GM18873 (cell line): ENCODE measurements at regions not wholly inside any gene's neighbourhood (a gene's known extent, or its start where the extent isn't known, plus 50 kb on each side); places are given as distances from the start of the nearest gene placed in this dataset.

Experiments
- ATAC-seq: cut with Tn5 transposase; IDR thresholded peaks from one replicate; pipeline ENCODE4 v1.9.1; 2021; ENCODE audit warnings: mild to moderate bottlenecking, moderate library complexity, moderate number of reproducible peaks; ENCODE audit not compliant: unreplicated experiment, low FRiP score

DNA sequence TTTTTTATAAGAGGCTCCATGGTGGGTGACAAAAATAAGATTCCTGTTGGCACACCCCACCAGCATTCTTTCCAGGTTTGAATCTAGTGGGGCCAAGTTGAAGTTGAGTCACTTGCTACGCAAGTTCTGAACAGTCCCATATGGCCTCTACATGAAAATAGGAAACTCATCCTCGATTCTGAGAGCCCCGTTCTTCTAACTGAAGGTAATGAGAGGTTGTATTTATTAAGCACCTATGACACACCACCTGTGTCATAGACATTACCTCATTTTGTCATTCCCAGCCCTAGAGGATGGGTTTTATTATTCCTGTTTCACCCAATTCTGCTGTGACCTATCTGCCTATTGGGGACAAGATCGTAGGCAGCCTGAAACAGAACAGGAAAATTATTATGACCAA lies 131.7 kb downstream of the ACTL7B start:
- ATAC-seq, result no peak

DNA sequence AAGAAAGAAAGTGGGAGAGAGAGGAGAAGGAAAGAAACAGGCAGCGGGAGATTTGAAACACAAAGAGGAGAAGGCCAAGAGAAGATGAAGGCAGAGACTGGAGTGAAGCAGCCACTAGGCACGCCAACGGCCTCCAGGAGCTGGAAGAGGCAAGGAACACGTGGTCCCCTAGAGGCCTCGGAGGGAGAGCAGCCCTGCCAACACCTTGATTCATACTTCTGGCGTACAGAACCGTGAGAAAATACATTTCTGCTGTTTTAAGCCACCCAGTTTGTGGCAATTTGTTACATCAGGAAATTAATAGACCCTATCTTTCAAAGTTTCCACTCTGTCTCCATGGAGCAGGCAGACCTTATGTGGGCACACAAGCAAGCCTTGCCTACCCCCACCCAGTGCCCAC lies 133.4 kb downstream of the ACTL7B start:
- no peak for ATAC-seq

GRCh38 chr9:108720191-108720642 lies 135.6 kb downstream of the ACTL7B start:
- no peak for ATAC-seq

DNA sequence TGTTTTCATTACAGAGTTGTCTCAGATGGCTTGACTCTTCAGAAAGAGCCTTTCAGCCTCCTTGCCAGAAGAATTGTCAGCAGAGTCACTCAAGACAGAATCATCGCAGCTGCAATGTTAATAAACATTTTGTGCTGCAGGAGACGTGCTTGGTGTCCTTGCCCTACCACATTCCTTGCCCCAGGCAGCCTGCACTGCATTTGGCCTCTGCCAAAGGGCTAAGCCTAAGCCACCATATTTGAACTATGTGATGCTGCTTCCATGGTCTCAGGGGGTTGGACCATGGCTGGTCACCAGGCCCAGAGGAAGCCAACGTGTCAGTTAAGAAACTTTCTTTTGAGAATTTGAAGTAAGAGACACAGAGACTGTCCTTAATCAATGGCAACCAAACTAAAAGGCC lies 145.4 kb downstream of the ACTL7B start:
- ATAC-seq, result no peak

- no peak for ATAC-seq
These were observed 145.8 kb downstream of the ACTL7B start for GRCh38 chr9:108709997-108710396.

DNA sequence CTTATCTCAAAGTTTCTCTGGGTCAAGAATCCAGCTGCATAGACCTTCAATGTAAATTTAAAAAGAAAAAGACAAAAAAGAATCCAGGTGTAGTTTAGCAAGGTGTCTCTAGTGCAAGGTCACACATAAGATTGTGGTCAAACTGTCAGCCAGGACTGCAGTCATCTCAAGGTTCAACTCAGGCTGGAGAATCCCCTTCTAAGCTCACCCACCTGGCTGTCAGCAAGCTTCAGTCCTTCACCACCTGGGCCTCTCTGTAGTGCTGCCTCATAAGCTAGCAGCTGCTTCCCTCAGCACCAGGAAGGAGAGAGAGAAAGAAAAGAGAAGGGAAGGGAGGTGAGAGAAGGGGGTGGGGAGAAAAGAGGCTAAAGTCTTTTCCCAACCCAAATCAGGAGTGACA lies 146.7 kb downstream of the ACTL7B start:
- no peak for ATAC-seq

DNA sequence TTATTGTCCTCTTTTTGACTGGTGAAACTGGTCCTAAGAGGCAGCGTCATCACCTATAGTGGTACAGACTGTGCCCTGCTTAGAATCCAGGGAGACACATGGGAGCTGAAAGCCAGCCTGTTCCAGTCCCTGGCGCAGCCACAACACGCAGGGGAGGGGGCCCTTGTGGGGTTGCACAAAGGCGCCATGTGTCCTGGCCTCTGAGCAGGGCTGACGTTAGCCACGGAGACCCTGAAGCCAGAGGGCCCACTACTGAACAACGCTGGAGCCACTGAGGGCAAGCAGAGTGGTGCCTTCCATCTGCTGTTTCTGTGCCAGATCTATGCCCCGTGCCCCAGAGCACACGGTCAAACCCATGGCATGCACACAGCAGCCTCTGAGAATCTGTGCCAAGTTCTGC lies 147.3 kb downstream of the ACTL7B start:
- no peak for ATAC-seq

GRCh38 chr9:108707120-108707519 lies 148.7 kb downstream of the ACTL7B start:
- no peak for ATAC-seq

DNA sequence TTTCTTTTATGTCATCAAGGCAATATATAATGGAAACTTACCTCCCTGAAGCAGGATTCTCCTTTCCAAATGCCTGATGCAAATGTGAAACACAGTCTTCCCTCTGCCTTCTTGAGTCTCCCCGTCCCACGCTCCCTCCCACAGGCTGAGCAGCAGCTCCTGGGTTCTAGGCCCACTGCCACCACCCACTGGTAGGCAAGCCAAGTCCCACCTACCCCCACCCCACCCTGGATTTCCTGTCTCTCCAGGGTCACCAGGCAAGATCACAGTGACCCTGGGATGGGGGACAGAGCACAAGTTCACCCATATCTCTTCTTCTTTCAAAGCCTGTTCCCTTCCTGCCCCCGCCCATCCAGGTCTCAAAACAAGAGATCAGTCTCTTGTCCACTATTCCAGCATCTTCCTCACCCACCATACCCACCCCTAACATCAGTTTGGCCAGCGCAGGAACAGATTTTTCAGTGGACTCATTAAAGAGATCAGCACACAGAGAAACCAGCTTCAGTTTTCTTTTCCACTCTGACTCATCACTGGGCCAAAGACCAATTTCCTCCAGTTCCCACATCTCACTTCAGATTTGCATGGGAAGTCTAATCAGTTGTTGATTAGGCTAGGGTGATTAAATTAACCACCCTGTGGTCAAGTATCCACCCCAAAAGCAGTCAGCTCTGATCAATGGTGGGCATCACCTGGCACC lies 151.5 kb downstream of the ACTL7B start:
- no peak for ATAC-seq

DNA sequence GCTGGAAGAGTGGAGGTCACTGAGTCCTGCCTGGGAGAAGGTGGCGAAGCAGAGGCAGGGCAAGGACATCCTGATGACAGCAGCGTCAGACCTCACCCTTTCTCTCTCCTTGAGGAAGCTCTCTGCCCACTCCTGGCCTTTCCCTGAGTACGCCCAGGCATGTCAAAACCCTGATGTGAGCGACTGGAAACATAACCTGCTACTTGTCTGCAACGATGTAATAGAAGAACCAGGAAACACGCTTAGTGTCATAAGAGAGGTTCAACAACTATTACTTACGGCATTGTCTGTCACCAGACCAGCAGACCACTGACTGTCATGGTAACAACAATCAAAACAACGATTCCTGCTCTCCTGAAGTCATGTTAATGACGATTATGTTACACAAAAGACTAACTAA lies 152.4 kb downstream of the ACTL7B start:
- no peak for ATAC-seq

DNA sequence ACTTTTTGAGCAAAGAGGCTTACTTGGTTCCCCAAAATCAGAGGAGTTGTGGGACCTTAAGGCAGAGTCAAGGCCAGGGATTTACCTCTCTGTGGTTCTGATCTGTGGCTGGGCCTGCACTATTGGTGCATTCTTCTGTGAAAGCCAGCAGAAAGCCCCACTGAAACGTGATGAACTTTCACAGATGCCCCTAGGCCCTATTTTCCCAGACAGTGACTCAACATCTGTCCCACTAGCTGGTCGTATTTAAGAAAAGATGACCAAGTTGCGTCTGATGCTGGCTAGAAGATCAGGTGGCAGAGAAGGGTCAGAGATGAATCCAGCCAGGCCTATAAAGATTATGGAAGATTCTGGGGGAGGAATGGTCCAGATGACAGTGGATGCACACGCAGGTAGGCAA lies 153.1 kb downstream of the ACTL7B start:
- ATAC-seq, result no peak

DNA sequence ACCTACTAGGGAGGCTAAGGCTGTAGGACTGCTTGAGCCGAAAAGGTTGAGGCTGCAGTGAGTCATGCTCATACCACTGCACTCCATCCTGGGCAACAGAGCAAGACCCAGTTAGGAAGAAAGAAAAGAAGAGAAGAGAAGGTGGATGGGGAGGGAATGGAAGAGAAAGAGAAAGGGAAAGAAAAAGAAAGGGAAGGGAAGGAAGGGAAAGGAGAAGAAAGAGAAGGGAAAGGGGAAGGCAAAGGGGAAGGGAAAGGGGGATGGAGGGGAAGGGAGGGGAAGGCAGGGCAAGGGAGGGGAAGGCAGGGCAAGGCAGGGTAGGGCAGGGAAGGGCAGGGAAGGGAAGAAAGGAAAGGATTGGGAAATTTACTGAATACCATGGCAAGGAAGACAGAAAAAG lies 157.0 kb downstream of the ACTL7B start:
- ATAC-seq, result no peak

DNA sequence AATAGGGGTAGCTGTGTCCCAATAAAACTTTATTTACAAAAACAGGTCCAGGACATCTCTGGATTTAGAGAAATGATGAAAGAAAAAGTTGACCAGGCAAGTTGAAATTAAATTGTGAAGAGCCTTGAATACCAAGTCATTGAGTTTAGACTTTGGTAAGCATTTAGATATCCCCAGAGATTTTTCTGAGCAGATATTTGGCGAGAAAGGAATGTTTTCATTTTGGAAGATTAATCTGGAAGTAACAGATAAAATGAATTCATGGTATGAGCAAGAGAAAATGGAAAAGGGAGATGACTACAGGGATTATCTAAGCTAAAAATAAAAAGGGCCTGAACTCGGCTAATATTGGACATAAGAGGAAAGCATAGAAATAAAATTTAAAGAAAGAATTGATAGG lies 157.6 kb downstream of the ACTL7B start:
- no peak for ATAC-seq

- ATAC-seq, result no peak
These were observed 159.6 kb downstream of the ACTL7B start for GRCh38 chr9:108696156-108696555.

DNA sequence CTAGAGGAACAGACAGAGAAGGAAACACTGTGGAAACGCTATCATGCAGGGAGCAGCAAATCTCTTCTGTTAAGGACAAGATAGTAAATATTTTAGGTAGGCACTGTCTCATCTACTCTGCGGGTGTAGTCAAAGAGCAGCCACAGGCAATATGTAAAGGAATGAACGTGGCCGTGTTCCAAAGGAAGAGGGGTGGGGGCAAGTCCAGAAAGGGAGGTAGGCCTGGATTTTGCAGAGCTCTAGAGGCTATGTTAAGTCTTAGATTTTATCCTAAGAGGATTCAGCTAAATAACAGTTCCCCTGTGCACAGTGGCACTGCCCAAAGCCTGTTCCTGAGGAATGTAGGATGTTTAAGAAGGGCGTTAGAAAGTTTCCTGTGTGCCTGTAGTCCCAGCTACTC lies 161.6 kb downstream of the ACTL7B start:
- ATAC-seq, result no peak

- ATAC-seq, result no peak
These were observed 164.2 kb downstream of the ACTL7B start for GRCh38 chr9:108691614-108692013.

- ATAC-seq, result no peak
These were observed 167.1 kb downstream of the ACTL7B start for GRCh38 chr9:108688676-108689075.

DNA sequence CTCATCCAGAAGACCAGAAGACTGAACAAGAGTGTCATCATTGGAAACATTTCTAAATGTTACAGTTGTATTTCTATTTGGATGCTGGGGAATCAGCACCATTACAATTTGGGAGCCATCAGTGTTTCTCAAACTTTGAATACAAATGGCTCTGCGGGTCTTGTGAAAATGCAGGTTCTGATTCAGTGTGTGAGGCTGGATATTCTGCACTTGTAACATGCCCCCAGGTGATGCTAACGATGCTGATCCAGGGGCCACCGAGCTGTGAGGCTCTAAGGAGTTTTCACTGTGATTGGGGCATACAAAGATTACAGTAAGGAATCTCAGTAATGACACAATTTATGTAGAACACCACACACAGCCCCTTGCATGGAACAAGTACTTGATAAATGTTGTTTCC lies 167.7 kb downstream of the ACTL7B start:
- ATAC-seq, result no peak

DNA sequence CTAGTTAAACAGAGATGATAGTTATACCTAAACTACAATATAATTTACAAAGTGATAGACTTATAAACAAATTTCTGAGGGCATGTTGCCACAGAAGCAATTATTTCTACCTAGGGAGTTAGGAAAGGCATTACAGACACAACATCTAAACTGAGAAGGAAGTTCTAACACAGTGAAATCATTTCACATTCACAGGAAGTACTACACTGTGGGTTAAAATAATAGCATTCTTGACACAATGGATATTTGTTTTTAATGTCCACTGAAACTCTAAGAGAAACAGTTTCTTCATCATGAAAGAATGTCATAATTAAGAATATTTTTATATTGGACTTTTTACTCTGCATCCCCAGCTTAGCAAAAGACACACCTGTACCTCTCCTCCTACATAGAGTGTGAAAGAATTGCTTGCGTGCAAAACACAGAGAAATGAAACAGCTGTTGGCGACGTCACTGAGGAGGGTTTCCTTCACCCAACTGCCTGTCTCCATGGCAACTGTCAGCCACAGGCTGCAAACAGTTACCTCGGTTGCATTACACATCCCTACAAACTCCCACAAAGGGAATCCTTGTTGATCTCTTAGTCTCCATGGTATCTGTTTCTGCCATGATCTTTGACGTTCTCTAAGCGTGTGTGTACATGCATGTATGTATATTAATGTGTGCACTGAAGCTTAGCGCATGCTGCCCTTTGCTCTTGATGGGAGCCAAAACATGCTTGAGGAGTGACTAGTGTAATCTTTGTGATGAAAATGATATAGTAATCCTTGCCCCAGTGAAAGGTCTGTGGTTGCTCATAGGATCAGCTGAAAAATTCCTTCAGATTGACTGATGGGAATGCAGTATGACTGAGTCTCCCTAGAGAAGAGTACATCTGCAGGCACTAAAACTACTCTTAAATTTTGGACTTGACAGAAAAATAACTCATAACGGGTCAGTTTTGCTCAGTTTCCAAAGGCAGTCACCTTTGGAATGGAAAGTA lies 168.5 kb downstream of the ACTL7B start:
- ATAC-seq, result no peak

DNA sequence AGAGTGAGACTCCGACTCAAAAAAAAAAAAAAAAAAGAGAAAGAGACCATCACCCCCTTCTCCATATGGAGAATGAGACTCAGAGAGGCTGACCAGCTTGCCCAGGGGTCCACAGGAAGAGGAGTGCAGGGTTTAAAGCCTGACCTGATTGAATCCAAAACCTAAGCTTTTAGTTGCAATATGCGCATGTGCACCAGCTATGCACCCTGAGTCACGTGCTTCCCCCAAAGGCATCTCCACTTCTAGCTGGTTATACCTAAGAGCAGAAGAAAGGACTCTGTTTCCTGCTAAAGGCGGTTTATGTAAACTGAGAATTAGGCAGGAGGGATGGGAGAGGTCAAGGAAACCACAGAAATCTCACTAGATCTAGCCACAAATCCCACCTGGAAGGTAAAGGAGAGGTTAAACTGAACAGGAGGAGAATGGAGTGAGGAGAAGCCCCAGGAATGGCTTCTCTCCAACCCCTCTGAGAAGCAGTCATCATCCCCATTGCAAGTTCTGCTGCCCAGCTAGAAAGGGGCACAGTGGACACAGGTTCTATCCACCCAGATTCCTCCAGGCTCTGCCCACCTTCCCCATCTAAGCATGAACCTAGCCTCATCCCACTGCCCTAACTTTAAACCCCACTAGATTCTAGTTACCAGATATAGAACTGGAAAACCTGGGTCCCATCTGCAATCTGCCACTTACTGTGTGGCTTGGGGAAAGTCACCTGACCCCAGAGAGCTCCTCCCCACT lies 171.3 kb downstream of the ACTL7B start:
- no peak for ATAC-seq

GRCh38 chr9:108683245-108683644 lies 172.5 kb downstream of the ACTL7B start:
- ATAC-seq, result no peak
